K562 (cell line): ENCODE measurements at regions not wholly inside any gene's neighbourhood (a gene's known extent, or its start where the extent isn't known, plus 50 kb on each side); places are given as distances from the start of the nearest gene placed in this dataset.
A peak's percentile ranks its signal among the peaks of the same experiment; 100 is the strongest.

Source experiments
- BRD4 ChIP-seq: fragments of 200-600 bp; sonication (generic); IDR thresholded peaks from 2 replicates; pipeline ENCODE4 v1.6.1; 2017; ENCODE audit warnings: inconsistent platforms
- ELF1 ChIP-seq: fragments of 200-800 bp; sonication (Bioruptor generic); IDR thresholded peaks from 2 replicates; pipeline ENCODE4 v1.6.1; 2016; ENCODE audit warnings: missing genetic modification characterization, missing compliant biosample characterization
- KDM4B ChIP-seq, 2 experiments: fragments of 450-650 bp in 1 of 2; sonication (generic) in 1 of 2; IDR thresholded peaks; 2 replicates each; pipeline ENCODE4 v1.6.1; 2016 to 2017; ENCODE audit warnings: borderline replicate concordance in 2 of 2, antibody characterized with exemption in 1 of 2, low read depth in 1 of 2, mild to moderate bottlenecking in 1 of 2
- LEF1 ChIP-seq: fragments of 450-650 bp; IDR thresholded peaks from 2 replicates; pipeline ENCODE4 v1.6.1; 2016; ENCODE audit warnings: mild to moderate bottlenecking
- MCM7 ChIP-seq, 2 experiments: fragments of 450-650 bp; IDR thresholded peaks; 2 replicates each; pipeline ENCODE4 v1.6.1; 2016 to 2018
- MYC ChIP-seq, 2 experiments: fragments of 250-450 bp in 1 of 2; sonication (Bioruptor Pico) in 1 of 2; IDR thresholded peaks; 2 replicates each; pipeline versions ENCODE4 v1.5.1 to v1.6.1; 2012 to 2021; ENCODE audit warnings: low read depth in 2 of 2, borderline replicate concordance in 1 of 2, improper control_type of control experiment in 1 of 2, low read length in 1 of 2, mild to moderate bottlenecking in 1 of 2, moderate library complexity in 1 of 2
- NEUROD1 ChIP-seq: fragments of 150-350 bp; IDR thresholded peaks from 2 replicates; pipeline ENCODE4 v1.6.1; 2014; ENCODE audit warnings: borderline replicate concordance, low read length, low read depth; ENCODE audit not compliant: partially characterized antibody
- NFRKB ChIP-seq: fragments of 450-650 bp; IDR thresholded peaks from 2 replicates; pipeline ENCODE4 v1.6.1; 2016; ENCODE audit warnings: low read depth
- NRF1 ChIP-seq, 2 experiments: fragments of 450-650 bp; IDR thresholded peaks in 1 of 2; conservative IDR thresholded peaks in 1 of 2; 2 replicates each; pipeline ENCODE4 v1.6.1; 2014; ENCODE audit warnings: mild to moderate bottlenecking in 2 of 2
- PHF20 ChIP-seq: fragments of 450-650 bp; IDR thresholded peaks from 2 replicates; pipeline ENCODE4 v1.6.1; 2018; ENCODE audit not compliant: partially characterized antibody
- RBBP5 ChIP-seq: fragments of 200-600 bp; sonication (generic); IDR thresholded peaks from 2 replicates; pipeline ENCODE4 v1.6.1; 2012; ENCODE audit warnings: borderline replicate concordance, mild to moderate bottlenecking, low read length, control low read depth, inconsistent platforms; ENCODE audit not compliant: insufficient read depth, poor library complexity, severe bottlenecking
- SETDB1 ChIP-seq: IDR thresholded peaks from one replicate; pipeline ENCODE4 v1.6.1; 2012; ENCODE audit warnings: low read length, control low read depth, inconsistent platforms
- SOX6 ChIP-seq: fragments of 450-650 bp; IDR thresholded peaks from 2 replicates; pipeline ENCODE4 v1.6.1; 2014; ENCODE audit warnings: mild to moderate bottlenecking
- TBP ChIP-seq: optimal IDR thresholded peaks from 2 replicates; pipeline ENCODE3; 2011; ENCODE audit warnings: low read depth, low read length, improper control_type of control experiment
- TCF7 ChIP-seq: sonication (generic); IDR thresholded peaks from 2 replicates; pipeline ENCODE4 v1.6.1; 2016; ENCODE audit warnings: antibody characterized with exemption, borderline replicate concordance
- ZFP30 ChIP-seq: fragments of 250-450 bp; sonication (Bioruptor Pico); IDR thresholded peaks from 2 replicates; pipeline ENCODE4 v1.8.0; 2022; ENCODE audit warnings: moderate library complexity, mild to moderate bottlenecking, inconsistent platforms, borderline replicate concordance
- ZNF121 ChIP-seq: sonication (generic); formaldehyde crosslinking; conservative IDR thresholded peaks from 2 replicates; pipeline ENCODE4 v1.8.0; 2022; ENCODE audit warnings: missing genetic modification reagents
- ZNF140 ChIP-seq: fragments of 250-450 bp; sonication (Bioruptor Pico); IDR thresholded peaks from 2 replicates; pipeline ENCODE4 v1.8.0; 2021; ENCODE audit warnings: moderate library complexity, mild to moderate bottlenecking, inconsistent platforms
- ZNF23 ChIP-seq: fragments of 250-450 bp; sonication (Bioruptor Pico); IDR thresholded peaks from 2 replicates; pipeline ENCODE4 v1.4.0; 2020; ENCODE audit warnings: mild to moderate bottlenecking
- ZNF695 ChIP-seq: fragments of 450-650 bp; formaldehyde crosslinking; IDR thresholded peaks from 2 replicates; pipeline ENCODE4 v1.4.0; 2020; ENCODE audit warnings: mild to moderate bottlenecking, moderate library complexity
- ZNF699 ChIP-seq: fragments of 250-450 bp; sonication (Bioruptor Pico); IDR thresholded peaks from 2 replicates; pipeline ENCODE4 v1.8.0; 2021; ENCODE audit warnings: mild to moderate bottlenecking, moderate library complexity; ENCODE audit not compliant: insufficient replicate concordance
- TF ChIP-seq, protein P1 (sequence below): fragments of 250-450 bp; sonication (Bioruptor Pico); IDR thresholded peaks from 2 replicates; pipeline ENCODE4 v1.8.0; 2022; ENCODE audit warnings: inconsistent platforms, mild to moderate bottlenecking, moderate library complexity, borderline replicate concordance
- TF ChIP-seq, protein P2 (sequence below): fragments of 250-450 bp; sonication (Bioruptor Pico); IDR thresholded peaks from 2 replicates; pipeline ENCODE4 v1.8.0; 2022; ENCODE audit warnings: inconsistent platforms
- TF ChIP-seq, protein P3 (sequence below): sonication (generic); formaldehyde crosslinking; IDR thresholded peaks from 2 replicates; pipeline ENCODE4 v1.8.1; 2023; ENCODE audit warnings: mild to moderate bottlenecking, missing genetic modification reagents

DNA sequence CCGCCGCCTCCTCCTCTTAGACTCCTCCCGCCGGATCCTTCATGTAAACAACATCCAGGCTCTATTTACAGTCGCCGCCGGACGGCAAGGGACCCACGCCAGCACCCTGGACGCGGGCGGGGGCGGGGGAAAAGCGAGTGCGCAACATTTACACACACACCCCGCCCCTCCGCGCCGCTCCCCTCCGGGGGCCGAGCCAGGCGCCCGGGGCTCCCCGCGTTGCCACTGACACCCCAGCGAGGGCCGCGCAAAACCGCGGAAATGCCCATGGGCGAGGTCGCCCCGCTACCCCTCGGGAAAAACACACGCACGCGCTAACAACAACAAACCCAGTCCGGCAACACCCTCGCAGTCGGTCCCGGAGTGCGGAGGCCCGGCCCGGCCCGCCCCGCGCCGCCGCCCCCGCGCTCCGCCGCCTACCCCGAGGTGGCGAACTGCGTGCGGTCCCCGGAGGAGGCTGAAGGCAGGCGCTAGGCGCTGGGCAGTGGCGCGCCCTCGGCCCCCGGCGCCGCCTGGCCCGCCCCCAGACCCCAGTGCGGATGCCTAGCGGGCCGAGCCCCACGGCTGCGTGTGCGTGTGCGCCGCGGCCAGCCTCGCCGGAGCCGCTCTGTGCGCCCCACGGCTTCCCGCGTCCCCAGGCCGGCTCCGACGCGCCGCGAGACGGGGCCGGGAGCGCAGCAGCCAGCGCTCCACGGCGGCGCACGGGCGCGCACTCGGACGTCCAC, 81.1 kb upstream of the AK4 start (continued):
- TF ChIP-seq, protein P1, sequence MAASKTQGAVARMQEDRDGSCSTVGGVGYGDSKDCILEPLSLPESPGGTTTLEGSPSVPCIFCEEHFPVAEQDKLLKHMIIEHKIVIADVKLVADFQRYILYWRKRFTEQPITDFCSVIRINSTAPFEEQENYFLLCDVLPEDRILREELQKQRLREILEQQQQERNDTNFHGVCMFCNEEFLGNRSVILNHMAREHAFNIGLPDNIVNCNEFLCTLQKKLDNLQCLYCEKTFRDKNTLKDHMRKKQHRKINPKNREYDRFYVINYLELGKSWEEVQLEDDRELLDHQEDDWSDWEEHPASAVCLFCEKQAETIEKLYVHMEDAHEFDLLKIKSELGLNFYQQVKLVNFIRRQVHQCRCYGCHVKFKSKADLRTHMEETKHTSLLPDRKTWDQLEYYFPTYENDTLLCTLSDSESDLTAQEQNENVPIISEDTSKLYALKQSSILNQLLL (CRISPR knock-in tag) = no peak
- TF ChIP-seq ZNF121 (CRISPR knock-in tag) = no peak
- 0 out of 2 replicates have a peak, but pooled peaks have one; percentile 27 for TF ChIP-seq BRD4
- no peak for TF ChIP-seq TCF7
- no peak for TF ChIP-seq KDM4B (IDR thresholded peaks at IDR 0.05; ENCODE audit: borderline replicate concordance in 2 of 2, low read depth in 1 of 2)
- TF ChIP-seq NEUROD1 = no peak
- no peak for TF ChIP-seq ZNF699
- TF ChIP-seq MCM7 (IDR thresholded peaks at IDR 0.05) = no peak
- TF ChIP-seq ZNF23 = no peak
- TF ChIP-seq RBBP5 = peak; percentile 79
- TF ChIP-seq PHF20 = no peak
- TF ChIP-seq LEF1 = no peak
- TF ChIP-seq SOX6 = peak; percentile 52; the same call in 1 of the 2 replicates
- peak; percentile 44; the same call in 1 of the 2 replicates for TF ChIP-seq NFRKB
- TF ChIP-seq TBP = peak; percentile 50
- peak; percentile 48; the same call in 1 of the 2 replicates for TF ChIP-seq MYC (IDR thresholded peaks at IDR 0.05; ENCODE audit: low read depth, low read length)
- no peak for TF ChIP-seq MYC (CRISPR knock-in tag; IDR thresholded peaks at IDR 0.05; ENCODE audit: borderline replicate concordance, low read depth)
- TF ChIP-seq ZNF140 (CRISPR knock-in tag) = no peak
- TF ChIP-seq SETDB1 = no peak
- TF ChIP-seq ZFP30 (CRISPR knock-in tag) = no peak
- TF ChIP-seq ELF1 = no peak
- TF ChIP-seq, protein P2, sequence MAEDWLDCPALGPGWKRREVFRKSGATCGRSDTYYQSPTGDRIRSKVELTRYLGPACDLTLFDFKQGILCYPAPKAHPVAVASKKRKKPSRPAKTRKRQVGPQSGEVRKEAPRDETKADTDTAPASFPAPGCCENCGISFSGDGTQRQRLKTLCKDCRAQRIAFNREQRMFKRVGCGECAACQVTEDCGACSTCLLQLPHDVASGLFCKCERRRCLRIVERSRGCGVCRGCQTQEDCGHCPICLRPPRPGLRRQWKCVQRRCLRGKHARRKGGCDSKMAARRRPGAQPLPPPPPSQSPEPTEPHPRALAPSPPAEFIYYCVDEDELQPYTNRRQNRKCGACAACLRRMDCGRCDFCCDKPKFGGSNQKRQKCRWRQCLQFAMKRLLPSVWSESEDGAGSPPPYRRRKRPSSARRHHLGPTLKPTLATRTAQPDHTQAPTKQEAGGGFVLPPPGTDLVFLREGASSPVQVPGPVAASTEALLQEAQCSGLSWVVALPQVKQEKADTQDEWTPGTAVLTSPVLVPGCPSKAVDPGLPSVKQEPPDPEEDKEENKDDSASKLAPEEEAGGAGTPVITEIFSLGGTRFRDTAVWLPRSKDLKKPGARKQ (CRISPR knock-in tag) = no peak
- peak; percentile 77 for TF ChIP-seq NRF1 (conservative IDR thresholded peaks at IDR 0.05 in 1 of 2, IDR thresholded peaks at IDR 0.05 in 1 of 2)
- TF ChIP-seq, protein P3, sequence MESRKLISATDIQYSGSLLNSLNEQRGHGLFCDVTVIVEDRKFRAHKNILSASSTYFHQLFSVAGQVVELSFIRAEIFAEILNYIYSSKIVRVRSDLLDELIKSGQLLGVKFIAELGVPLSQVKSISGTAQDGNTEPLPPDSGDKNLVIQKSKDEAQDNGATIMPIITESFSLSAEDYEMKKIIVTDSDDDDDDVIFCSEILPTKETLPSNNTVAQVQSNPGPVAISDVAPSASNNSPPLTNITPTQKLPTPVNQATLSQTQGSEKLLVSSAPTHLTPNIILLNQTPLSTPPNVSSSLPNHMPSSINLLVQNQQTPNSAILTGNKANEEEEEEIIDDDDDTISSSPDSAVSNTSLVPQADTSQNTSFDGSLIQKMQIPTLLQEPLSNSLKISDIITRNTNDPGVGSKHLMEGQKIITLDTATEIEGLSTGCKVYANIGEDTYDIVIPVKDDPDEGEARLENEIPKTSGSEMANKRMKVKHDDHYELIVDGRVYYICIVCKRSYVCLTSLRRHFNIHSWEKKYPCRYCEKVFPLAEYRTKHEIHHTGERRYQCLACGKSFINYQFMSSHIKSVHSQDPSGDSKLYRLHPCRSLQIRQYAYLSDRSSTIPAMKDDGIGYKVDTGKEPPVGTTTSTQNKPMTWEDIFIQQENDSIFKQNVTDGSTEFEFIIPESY (CRISPR knock-in tag) = no peak
- TF ChIP-seq ZNF695 (CRISPR knock-in tag) = no peak
